K562 (cell line): ENCODE measurements at regions not wholly inside any gene's neighbourhood (a gene's known extent, or its start where the extent isn't known, plus 50 kb on each side); places are given as distances from the start of the nearest gene placed in this dataset.

Experiments
- ATAC-seq: fragments of 200-7000 bp; cut with Tn5 transposase; 3 replicates; pipeline ENCODE4 v1.9.1; 2020; ENCODE audit warnings: moderate library complexity
- BruUV-seq: library from RNA; stranded (reverse); fragments of 400-500 nt; replicated peaks from 2 replicates; lab custom pipeline; 2021; lab: Mats Ljungman, UMichigan
- CTCF ChIA-PET: fragments of 300-600 bp; formaldehyde crosslinking; extraction: SDS; loops from one replicate; lab custom pipeline; 2021; ENCODE audit warnings: low intra/inter-chr PET ratio; lab: Yijun Ruan, JAX
- POLR2A ChIA-PET: fragments of 300-600, 350-650 bp; sonication (Branson Sonifier 250); formaldehyde crosslinking; extraction: SDS; loops from one replicate; lab custom pipeline; 2021; ENCODE audit warnings: antibody characterized with exemption, inconsistent platforms; lab: Yijun Ruan, JAX
- DNase-seq, 4 experiments: peaks; one replicate each; pipeline versions ENCODE4 v3.0.0 to v3.0.0-alpha.2; 2011 to 2018; ENCODE audit warnings: low spot score in 3 of 4, mixed read lengths in 3 of 4; ENCODE audit errors: extremely low read depth in 1 of 4
- FAIRE-seq: peaks from 2 replicates; lab custom pipeline; 2011; peaks lifted over from hg19 to GRCh38; lab: Jason Lieb, UNC
- H2AFZ ChIP-seq: 2 replicates; pipeline ENCODE4 v1.6.0; 2011; ENCODE audit warnings: low read depth, low read length, control low read depth, inconsistent platforms
- H3K27ac ChIP-seq: fragments of 200-600 bp; 3 replicates; pipeline ENCODE4 v1.8.0; 2011; ENCODE audit warnings: low read depth, mild to moderate bottlenecking, control low read depth, inconsistent platforms, low read length, moderate library complexity, mixed read lengths; ENCODE audit errors: extremely low read depth
- H3K27me3 ChIP-seq, 2 experiments: fragments of 300-600 bp in 1 of 2; 2 replicates in 1 of 2; 3 replicates in 1 of 2; pipeline versions ENCODE4 v1.6.0 to v1.8.0; 2011; ENCODE audit warnings: inconsistent platforms in 2 of 2, low read length in 2 of 2, mild to moderate bottlenecking in 1 of 2, mixed read lengths in 1 of 2, moderate library complexity in 1 of 2; ENCODE audit not compliant: control insufficient read depth in 2 of 2, insufficient read depth in 2 of 2
- H3K36me3 ChIP-seq: fragments of 300-600 bp; 3 replicates; pipeline ENCODE4 v1.8.0; 2011; ENCODE audit warnings: mild to moderate bottlenecking, low read length, inconsistent platforms; ENCODE audit not compliant: control insufficient read depth, insufficient read depth
- H3K4me1 ChIP-seq, 2 experiments: fragments of 200-600 bp in 1 of 2; replicated peaks in 1 of 2; 2 replicates in 1 of 2; 3 replicates in 1 of 2; pipeline versions ENCODE4 v1.5.1 to v1.8.0; 2011; ENCODE audit warnings: inconsistent platforms in 2 of 2, low read length in 2 of 2, mild to moderate bottlenecking in 1 of 2, mixed read lengths in 1 of 2, moderate library complexity in 1 of 2; ENCODE audit not compliant: control insufficient read depth in 2 of 2, insufficient read depth in 2 of 2
- H3K4me2 ChIP-seq: 2 replicates; pipeline ENCODE4 v1.6.1; 2011; ENCODE audit warnings: low read length, control low read depth, inconsistent platforms, mixed read lengths; ENCODE audit not compliant: insufficient read depth
- H3K4me3 ChIP-seq: fragments of 200-600 bp; sonication (generic), shearing (Covaris generic); 2 replicates; pipeline ENCODE4 v1.5.1; 2016; ENCODE audit warnings: control low read depth, inconsistent platforms
- H3K79me2 ChIP-seq: fragments of 200-600 bp; 3 replicates; pipeline ENCODE4 v1.8.0; 2011; ENCODE audit warnings: low read length, inconsistent platforms; ENCODE audit not compliant: control insufficient read depth, insufficient read depth
- H3K9ac ChIP-seq, 2 experiments: 2 replicates each; pipeline versions ENCODE4 v1.6.0 to v1.6.1; 2011; ENCODE audit warnings: low read depth in 2 of 2, low read length in 2 of 2, control low read depth in 1 of 2, inconsistent platforms in 1 of 2, mild to moderate bottlenecking in 1 of 2, mixed read lengths in 1 of 2; ENCODE audit not compliant: insufficient read depth in 1 of 2
- H3K9me1 ChIP-seq: one replicate; pipeline ENCODE4 v1.6.0; 2011; ENCODE audit warnings: inconsistent platforms, mild to moderate bottlenecking, low read length, moderate library complexity; ENCODE audit not compliant: control insufficient read depth, insufficient read depth
- H3K9me3 ChIP-seq: replicated peaks from 2 replicates; pipeline ENCODE4 v1.5.1; 2011; ENCODE audit warnings: low read depth, low read length, inconsistent platforms; ENCODE audit not compliant: control insufficient read depth, insufficient read depth
- H4K20me1 ChIP-seq: replicated peaks from 2 replicates; pipeline ENCODE4 v1.6.1; 2011; ENCODE audit warnings: low read length, inconsistent platforms, mixed read lengths; ENCODE audit not compliant: control insufficient read depth, insufficient read depth
- AFF4 ChIP-seq: sonication (generic); formaldehyde crosslinking; IDR thresholded peaks from 2 replicates; pipeline ENCODE4 v1.8.0; 2023; ENCODE audit warnings: mild to moderate bottlenecking, missing genetic modification reagents
- CHAMP1 ChIP-seq: fragments of 450-650 bp; IDR thresholded peaks from 2 replicates; pipeline ENCODE4 v1.6.1; 2016; ENCODE audit warnings: mild to moderate bottlenecking
- FOXJ2 ChIP-seq: fragments of 200-800 bp; sonication (Bioruptor generic); IDR thresholded peaks from 2 replicates; pipeline ENCODE4 v1.6.1; 2016; ENCODE audit warnings: missing genetic modification characterization, missing compliant biosample characterization
- HNRNPUL1 ChIP-seq: fragments of 200-400 bp; formaldehyde crosslinking; IDR thresholded peaks from 2 replicates; pipeline ENCODE4 v1.6.1; 2017; ENCODE audit warnings: low read length
- JUN ChIP-seq, 2 experiments: sonication (generic) in 1 of 2; formaldehyde crosslinking in 1 of 2; IDR thresholded peaks; 2 replicates each; pipeline versions ENCODE4 v1.6.1 to v1.8.0; 2012 to 2022; ENCODE audit warnings: borderline replicate concordance in 2 of 2, mild to moderate bottlenecking in 2 of 2, improper control_type of control experiment in 1 of 2, low read depth in 1 of 2, low read length in 1 of 2, missing genetic modification reagents in 1 of 2
- MTF1 ChIP-seq: fragments of 250-450 bp; sonication (Bioruptor Pico); IDR thresholded peaks from 2 replicates; pipeline ENCODE4 v1.9.0; 2021; ENCODE audit warnings: moderate library complexity, mild to moderate bottlenecking, inconsistent platforms, borderline replicate concordance
- PCBP2 ChIP-seq: fragments of 200-400 bp; formaldehyde crosslinking; IDR thresholded peaks from 2 replicates; pipeline ENCODE4 v1.6.1; 2018; ENCODE audit warnings: low read length, low read depth, mild to moderate bottlenecking, moderate library complexity; ENCODE audit not compliant: poor library complexity, severe bottlenecking
- SIX5 ChIP-seq, 2 experiments: IDR thresholded peaks; 2 replicates each; pipeline ENCODE4 v1.6.1; 2011; ENCODE audit warnings: low read length in 2 of 2, borderline replicate concordance in 1 of 2, low read depth in 1 of 2, mild to moderate bottlenecking in 1 of 2, moderate library complexity in 1 of 2; ENCODE audit not compliant: insufficient read depth in 1 of 2
- SRSF9 ChIP-seq: fragments of 200-400 bp; formaldehyde crosslinking; IDR thresholded peaks from 2 replicates; pipeline ENCODE4 v1.6.1; 2017; ENCODE audit warnings: low read depth, low read length, borderline replicate concordance
- TBP ChIP-seq: optimal IDR thresholded peaks from 2 replicates; pipeline ENCODE3; 2011; ENCODE audit warnings: low read depth, low read length, improper control_type of control experiment
- ZNF184 ChIP-seq: sonication (generic); formaldehyde crosslinking; IDR thresholded peaks from 2 replicates; pipeline ENCODE4 v1.5.0; 2020; ENCODE audit warnings: missing genetic modification reagents
- ZNF316 ChIP-seq: fragments of 450-650 bp; IDR thresholded peaks from 2 replicates; pipeline ENCODE4 v1.6.1; 2016
- ZNF408 ChIP-seq: fragments of 250-450 bp; sonication (Bioruptor Pico); IDR thresholded peaks from 2 replicates; pipeline ENCODE4 v1.4.0; 2020; ENCODE audit warnings: low read depth, mild to moderate bottlenecking, moderate library complexity
- ZNF449 ChIP-seq: fragments of 250-450 bp; sonication (Bioruptor Pico); IDR thresholded peaks from 2 replicates; pipeline ENCODE4 v1.8.0; 2022; ENCODE audit warnings: moderate library complexity, mild to moderate bottlenecking, inconsistent platforms
- ZNF75A ChIP-seq: fragments of 450-650 bp; formaldehyde crosslinking; IDR thresholded peaks from 2 replicates; pipeline ENCODE4 v1.4.0; 2020; ENCODE audit warnings: mild to moderate bottlenecking
- whole genome bisulfite sequencing: fragments of 100-300 bp; shearing (Covaris generic); methylation state at CpG from one replicate; pipeline ENCODE4 v1.1.6; 2016; ENCODE audit warnings: low coverage, mixed read lengths; ENCODE audit not compliant: insufficient coverage; ENCODE audit errors: missing lambda C conversion rate; 5-methylcytosine and 5-hydroxymethylcytosine counted together
- in situ Hi-C: fragments of 300-500 bp; cut with MboI; formaldehyde crosslinking; loops from 4 replicates; pipeline ENCODE4 v1.15.0; 2018; ENCODE audit warnings: inconsistent platforms, mixed read lengths
- intact Hi-C: fragments of 100-400 bp; cut with micrococcal nuclease; formaldehyde crosslinking; loops from 2 replicates; pipeline ENCODE4 v1.14.2; 2022

DNA sequence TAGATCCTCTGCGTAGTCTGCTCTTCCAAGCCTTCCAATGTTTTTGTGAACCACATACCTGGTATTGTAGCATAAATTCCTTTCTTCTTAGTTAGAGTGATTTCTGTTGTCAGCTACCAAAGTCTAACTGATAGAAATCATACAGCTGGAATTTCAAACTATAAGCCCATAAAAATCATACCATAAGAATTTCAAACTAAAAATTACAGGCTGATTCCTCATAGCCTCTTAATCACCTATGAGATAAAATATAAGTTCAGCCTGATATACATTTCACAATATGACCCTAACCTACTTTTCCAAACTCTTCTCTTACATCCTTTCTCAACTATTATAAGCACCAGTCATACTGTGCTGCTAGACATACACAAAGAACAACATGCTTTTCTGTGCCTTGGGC, 64.8 kb downstream of the PTHLH start:
- no peak overlapping the region for H2AFZ ChIP-seq
- no peak for FAIRE-seq
- H3K9ac ChIP-seq = no peak overlapping the region
- CTCF ChIA-PET = no interaction called here
- POLR2A ChIA-PET = interaction anchor here (1.2 kb wide), 1 partner anchor 15 kb away, joined by 3 read pairs; no protein-coding TSS in a partner anchor
- no peak overlapping the region for H3K27ac ChIP-seq
- WGBS = 88% methylated on average over 1 of the region's 1 CpG
- no peak overlapping the region for H3K4me3 ChIP-seq
- BruUV-seq = no TSS peak
- H3K9me3 ChIP-seq = no peaks in the 10 kb centered on the region
- peaks cover 0 to 9% of the 10 kb centered on the region in 2 experiments; a peak in 1 of 5 replicates for H3K4me1 ChIP-seq
- intact Hi-C loops (no loop called here), in situ Hi-C loops (no loop called here)
- no peaks in the 10 kb centered on the region for H3K79me2 ChIP-seq
- no peak for DNase-seq
- no peaks in the 10 kb centered on the region for H3K27me3 ChIP-seq
- no peaks in the 10 kb centered on the region for H4K20me1 ChIP-seq
- no peaks in the 10 kb centered on the region for H3K36me3 ChIP-seq
- no peak for ATAC-seq
- H3K9me1 ChIP-seq = no peaks in the 10 kb centered on the region
- no peak for TF ChIP-seq PCBP2
- no peak for TF ChIP-seq MTF1 (CRISPR knock-in tag)
- TF ChIP-seq ZNF75A (CRISPR knock-in tag) = no peak
- no peak for TF ChIP-seq CHAMP1
- no peak for TF ChIP-seq ZNF408 (CRISPR knock-in tag)
- no peak for TF ChIP-seq ZNF449 (CRISPR knock-in tag)
- TF ChIP-seq HNRNPUL1 = no peak
- no peak for TF ChIP-seq SIX5 (IDR thresholded peaks at IDR 0.05; ENCODE audit: borderline replicate concordance in 1 of 2, insufficient read depth in 1 of 2, low read depth in 1 of 2, low read length in 2 of 2)
- no peak for TF ChIP-seq ZNF184 (CRISPR knock-in tag)
- no peak for TF ChIP-seq TBP
- TF ChIP-seq ZNF316 = no peak
- TF ChIP-seq FOXJ2 (tag) = no peak
- no peak for TF ChIP-seq SRSF9
- no peak for TF ChIP-seq JUN (IDR thresholded peaks at IDR 0.05; ENCODE audit: borderline replicate concordance, low read depth, low read length)
- no peak for TF ChIP-seq JUN (CRISPR knock-in tag; IDR thresholded peaks at IDR 0.05; ENCODE audit: borderline replicate concordance)
- TF ChIP-seq AFF4 (CRISPR knock-in tag) = no peak
- H3K4me2 ChIP-seq = no peak overlapping the region
